Germinal center (tissue), 1 donor: ENCODE measurements at regions not wholly inside any gene's neighbourhood (a gene's known extent, or its start where the extent isn't known, plus 50 kb on each side); places are given as distances from the start of the nearest gene placed in this dataset.

ENCODE experiments used
- DNase-seq: peaks from one replicate; pipeline ENCODE4 v3.0.0; 2012; ENCODE audit warnings: mixed read lengths, low spot score

GRCh38 chr16:73214825-73215677 lies 167.1 kb upstream of the ZFHX3 start:
- no peak for DNase-seq

DNA sequence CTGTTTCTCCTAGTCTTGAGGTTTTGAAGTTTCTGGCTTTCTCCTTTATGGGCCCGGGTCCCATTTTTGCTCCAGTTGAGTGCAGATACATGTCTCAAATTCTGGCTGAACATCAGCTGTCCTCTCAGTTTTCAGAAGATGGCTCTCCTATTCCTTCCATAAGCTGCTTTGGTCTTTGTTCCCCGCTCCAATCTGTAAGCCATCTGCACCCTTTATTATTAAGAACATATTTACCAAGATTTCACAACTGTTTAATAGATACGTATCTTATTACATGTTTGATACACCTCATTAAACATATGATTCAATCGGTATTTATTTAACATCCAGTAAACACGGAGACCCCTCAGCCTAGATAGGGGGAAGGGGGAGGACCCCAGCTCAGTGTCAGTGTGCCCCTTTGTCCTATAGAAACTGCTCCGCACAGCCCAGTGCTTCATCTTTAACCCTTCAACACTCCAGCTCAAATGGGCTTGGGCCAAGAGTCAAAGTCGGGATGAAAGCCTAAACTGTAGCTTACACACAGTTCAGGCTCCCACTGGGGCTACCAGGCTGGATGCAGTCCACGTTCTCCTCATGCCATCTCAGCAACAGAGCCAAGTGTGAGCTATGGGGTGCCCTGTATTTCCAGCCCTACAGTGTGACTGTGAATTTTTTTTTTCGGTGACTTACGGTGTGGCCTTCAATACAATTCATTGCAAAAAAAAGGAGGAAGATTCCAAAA lies 166.0 kb upstream of the ZFHX3 start:
- DNase-seq: no peak

DNA sequence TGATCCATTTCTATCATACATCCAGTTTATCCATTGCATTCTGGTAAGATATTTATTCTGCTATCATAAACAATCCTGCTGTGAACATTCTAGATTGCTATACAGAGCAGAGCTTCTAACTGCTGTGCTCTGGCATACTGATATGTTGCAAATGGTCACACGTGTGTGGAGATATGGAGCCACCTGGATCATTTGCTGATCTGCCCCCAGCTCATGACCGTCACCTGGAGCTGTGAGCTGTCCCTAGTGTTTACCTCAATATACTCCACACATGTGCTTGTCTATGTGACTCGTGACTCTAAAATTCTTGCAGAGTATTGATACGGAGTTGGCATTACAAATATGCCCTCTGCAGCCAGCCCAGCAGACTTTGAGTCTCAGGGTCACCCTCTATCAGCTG lies 164.5 kb upstream of the ZFHX3 start:
- no peak for DNase-seq

DNA sequence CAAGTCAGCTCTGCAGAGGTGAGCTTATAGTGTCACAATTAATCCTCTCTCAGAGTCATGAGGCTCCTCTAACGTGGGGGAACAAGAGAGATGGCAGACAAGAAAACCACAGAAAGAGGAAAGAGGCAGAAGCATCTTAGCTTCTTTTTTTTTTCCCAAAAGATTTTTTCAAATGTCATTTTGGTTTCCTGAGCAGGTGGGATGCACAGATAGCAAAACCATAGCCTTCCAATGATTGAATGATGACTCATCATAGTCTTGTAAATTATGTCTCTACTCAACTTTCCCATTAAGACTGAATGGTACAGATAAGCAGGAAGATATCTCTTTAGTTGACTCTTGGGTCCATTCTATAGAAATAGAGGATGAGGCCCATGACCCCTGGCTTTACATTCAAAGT lies 162.8 kb upstream of the ZFHX3 start:
- no peak for DNase-seq

DNA sequence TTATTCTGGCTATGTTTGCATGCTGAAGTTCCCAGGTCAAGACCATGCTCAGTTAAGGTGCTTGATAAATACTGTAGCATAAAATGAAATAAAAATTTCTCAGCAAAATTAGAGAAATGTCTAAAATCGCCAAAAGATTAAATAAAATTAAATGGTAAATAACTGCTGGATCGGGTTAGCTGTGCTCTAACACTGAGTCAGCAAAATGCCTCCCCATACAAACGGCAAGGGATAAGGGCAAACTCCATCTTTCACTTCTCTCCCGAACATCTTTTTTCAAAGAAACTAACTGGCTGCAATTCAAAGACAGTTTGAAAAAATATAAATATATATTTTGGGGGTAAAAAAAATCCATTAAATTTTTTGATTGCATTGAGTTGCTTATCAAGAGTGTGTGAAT lies 162.2 kb upstream of the ZFHX3 start:
- no peak for DNase-seq

DNA sequence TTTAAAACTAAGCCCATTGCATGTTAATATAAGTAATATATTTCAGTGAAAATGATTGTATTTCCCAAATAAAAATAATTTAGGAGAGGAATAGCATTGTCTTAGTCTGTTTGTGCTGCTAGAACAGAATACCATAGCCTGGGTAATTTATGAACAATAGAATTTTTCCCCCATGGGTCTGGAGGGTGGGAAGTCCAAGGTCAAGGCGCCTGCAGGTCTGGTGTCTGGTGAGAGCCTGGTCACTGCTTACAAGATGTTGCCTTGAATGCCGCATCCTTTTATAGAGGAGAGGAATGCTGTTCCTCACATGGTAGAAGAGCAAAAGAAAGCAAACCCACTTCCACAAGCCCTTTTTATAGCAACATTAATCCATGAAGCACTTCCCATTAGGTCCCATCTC lies 161.3 kb upstream of the ZFHX3 start:
- DNase-seq: no peak

- no peak for DNase-seq
Observed at GRCh38 chr16:73206151-73206707, 158.3 kb upstream of the ZFHX3 start.

DNA sequence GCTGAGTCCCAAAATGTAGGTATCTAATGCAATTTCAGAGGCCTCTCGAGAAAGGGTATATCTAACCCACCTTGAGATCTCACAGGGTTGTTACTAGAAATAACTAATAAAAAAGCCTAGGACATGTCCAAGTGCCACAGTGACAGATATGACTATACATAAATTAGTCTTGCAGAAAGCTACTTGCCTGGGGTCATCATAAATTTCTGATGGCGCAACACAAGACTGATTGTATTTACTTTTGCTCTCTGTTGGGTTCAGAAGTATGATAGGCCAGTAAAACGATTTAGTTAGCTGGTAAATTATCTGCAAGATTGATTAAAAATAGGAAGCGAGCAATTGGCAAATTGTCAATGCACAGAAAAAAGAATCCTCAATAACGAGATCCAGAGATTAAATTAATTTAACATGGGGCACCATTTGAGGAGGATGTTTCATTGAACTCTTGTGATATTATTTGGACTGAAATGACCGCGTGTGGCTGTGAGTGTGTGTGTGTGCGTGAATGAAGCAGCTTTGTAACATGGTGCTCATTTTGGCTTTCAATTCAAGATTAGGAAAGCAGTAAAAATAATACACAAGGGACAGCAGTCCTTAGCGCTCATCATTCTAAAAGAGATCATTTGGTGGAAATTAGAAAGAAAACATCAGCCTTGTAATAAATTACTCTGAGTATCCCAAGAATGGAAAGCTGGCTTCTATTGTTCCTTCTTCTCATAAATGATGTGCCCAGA lies 157.4 kb upstream of the ZFHX3 start:
- no peak for DNase-seq

GRCh38 chr16:73204359-73205152 lies 156.6 kb upstream of the ZFHX3 start:
- DNase-seq: no peak

GRCh38 chr16:73202161-73202729 lies 154.3 kb upstream of the ZFHX3 start:
- no peak for DNase-seq

DNA sequence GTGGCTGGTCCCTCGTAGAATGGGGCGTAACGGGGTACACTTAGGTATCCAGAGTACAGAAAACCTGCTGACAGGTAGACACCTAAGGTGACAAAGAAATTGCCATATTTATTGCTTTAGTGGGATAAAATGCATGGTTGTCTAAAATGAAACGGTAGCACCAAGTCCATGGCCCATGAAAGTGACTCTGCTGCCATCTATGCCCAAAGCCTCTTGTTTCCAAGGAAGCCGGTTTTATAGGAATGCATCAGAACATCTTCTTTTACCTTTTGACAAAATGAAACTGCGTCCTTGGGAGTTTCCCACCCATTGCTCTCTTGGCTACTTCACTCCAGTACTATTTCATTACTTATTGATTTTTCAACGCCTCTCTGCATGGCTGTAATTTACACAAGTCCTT lies 151.3 kb upstream of the ZFHX3 start:
- no peak for DNase-seq

GRCh38 chr16:73198481-73198880 lies 150.6 kb upstream of the ZFHX3 start:
- DNase-seq: no peak

DNA sequence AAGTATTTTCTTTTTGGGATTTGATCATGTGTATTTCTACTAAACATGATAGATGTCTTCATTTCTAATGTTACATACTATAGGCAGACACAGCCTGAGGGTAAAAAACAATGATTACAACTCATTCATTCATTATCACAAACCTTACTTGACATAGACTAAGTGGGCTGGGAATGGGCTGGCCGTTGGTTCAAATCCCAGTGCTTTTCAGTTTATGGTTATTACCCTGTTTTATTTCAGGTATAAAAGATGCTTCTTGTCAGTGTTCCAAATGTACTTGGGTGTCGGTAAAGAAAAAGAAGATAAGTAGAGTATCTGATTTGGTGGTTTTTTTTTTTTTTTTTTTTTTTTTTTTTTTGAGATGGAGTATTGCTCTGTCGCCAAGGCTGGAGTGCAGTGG lies 149.7 kb upstream of the ZFHX3 start:
- no peak for DNase-seq

DNA sequence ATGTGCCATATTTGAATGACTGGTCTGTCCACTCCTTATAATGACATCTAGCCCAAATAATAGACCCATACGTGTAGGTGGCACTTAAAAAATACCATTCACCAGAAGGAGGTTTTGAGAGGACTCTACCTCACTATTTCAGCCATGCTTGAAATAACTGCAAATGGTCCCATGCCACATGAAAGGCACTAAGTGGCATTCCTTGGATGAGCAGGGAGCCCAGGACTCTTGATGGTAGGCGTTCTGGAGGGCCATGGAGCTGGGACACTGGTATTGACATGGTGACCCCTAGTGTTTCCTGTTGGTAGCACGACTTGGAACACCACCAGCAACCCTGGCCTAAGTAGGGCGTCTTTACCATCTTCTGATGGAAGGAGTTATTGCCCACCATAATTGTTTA lies 148.7 kb upstream of the ZFHX3 start:
- peak; percentile 63 for DNase-seq

- no peak for DNase-seq
Observed at GRCh38 chr16:73193464-73193863, 145.5 kb upstream of the ZFHX3 start.

DNA sequence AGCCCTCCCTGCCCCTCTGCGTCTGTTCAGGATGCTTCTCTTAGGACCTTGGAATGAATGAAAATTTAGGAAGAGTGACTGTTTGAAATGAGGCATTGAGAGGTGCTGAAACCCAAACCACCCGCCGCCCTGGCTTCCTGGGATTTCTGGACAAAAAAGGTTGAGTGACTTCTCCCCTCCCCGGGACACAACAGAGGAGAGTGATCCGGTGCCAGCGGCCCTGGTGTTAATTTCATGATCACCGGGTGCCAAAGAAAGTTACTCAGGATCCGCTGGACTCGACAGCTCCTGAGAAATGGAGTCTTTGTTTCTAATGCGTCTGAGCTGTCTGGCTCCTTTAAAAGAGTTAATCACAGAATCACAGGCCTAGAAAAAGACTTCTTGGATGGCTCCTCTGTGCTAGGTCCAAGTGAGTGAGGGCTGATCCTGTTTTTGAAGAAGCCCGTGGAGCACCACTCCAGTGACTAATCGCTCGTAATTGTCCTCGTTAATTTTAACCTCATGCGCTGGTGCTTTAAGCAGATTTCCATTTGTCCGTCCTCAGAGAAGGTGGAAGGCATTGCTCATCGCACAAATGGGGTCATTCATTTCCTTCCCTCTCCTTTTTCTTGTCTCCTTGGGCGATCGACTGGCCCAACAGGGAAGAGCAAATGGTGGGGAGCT lies 144.4 kb upstream of the ZFHX3 start:
- DNase-seq: no peak

DNA sequence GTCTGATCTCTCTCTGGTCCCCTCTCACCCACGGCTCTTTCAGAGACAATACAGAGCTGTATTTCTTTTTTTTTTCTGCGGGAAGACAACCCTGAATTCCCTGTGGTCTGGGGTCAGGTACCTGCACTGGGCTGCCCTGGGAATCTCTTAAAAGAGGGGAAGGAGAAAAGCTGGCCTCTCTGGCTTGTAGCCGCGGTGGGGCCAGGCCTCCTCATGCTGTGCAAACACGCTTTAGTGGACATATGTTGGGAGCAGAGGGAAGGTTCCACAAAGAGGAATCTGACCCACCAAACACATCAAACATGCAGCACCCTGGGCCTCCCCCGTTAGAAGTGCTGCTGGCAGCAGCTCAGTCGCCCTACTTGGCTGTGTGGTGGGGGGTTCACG lies 143.7 kb upstream of the ZFHX3 start:
- DNase-seq: no peak

DNA sequence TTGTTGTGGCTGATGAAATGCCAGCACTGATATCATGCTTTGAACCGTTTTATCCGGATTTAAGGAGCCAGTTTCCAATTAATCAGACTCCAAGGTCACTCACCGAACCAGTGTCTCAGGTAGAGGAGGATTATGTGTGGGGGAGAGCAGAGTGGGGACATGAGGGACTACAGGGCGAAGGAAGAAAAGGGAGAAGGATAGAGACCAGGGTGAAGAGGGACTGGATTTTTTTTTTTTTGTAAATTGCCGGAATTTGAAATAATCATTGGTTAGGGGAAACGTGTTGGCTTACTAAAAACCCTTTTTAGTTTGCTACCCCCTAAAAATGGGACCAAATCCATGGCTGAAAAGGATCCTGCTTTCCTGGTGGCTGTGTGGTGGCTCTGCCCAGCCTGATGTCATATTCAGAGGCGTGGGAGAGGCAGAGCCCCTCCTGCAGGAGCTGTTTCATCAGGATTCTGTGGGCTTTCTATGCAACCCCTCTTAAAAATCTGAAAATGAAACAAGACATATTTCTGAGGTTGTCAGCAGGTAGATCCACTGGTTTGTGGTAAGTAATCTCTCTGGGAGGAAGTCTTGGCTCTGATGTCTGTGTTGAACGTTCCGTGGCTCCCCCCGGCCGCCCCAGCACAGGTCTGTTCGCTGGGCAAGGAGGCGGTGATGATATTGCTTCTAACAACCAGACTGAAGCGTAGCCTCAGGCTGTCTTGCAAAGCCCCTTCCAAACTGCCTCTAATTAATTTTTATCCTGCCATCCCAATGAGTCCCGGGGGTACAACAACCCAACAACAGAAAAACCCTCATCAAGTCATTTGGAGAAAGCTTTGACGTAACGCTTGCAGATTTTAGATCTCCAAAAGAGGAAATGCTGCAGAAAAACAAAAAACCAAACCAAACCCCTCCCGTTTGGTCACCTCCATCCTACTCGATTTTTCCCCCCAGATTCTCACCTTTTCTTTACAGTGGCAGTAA lies 143.0 kb upstream of the ZFHX3 start:
- DNase-seq: no peak

- DNase-seq: no peak
Observed at GRCh38 chr16:73190256-73190655, 142.3 kb upstream of the ZFHX3 start.

DNA sequence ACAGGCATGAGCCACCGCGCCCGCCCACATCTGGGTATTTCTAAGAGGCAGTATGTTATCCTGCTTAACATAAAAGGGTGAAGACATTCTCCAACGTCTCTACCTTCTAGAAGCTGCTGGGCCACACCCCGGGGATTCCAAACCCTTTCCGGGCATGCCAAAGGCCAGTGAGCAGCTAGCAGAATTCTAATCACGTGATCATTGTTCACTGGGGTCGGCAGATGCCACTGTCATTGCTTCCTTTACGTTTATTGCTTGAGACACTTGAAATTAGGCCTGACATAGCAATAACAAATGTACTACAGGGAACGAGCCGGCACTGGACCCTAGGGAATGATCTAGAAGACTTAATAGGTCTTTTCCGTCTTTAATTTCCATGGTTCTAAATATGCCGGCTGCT lies 141.2 kb upstream of the ZFHX3 start:
- no peak for DNase-seq
